Stimulated activated CD8-positive, alpha-beta memory T cell treated with anti-CD3 and anti-CD28 coated beads, Interleukin-15, amount 100 ng/mL, for 4 hours (primary cell): ENCODE measurements at regions not wholly inside any gene's neighbourhood (a gene's known extent, or its start where the extent isn't known, plus 50 kb on each side); places are given as distances from the start of the nearest gene placed in this dataset.
"Not testable (repeated sequence)": the region's sequence is repeated elsewhere in the genome, so short reads cannot be mapped to it uniquely, and the experiment has no call there.

ENCODE experiments used
- DNase-seq, 2 donors: peaks; one replicate each; pipeline ENCODE4 v3.0.0-alpha.2; 2020; ENCODE audit warnings: low read depth in 2 of 2

- no peak for DNase-seq
These were observed 1291.6 kb upstream of the GYPC start for GRCh38 chr2:125364192-125364983.

DNA sequence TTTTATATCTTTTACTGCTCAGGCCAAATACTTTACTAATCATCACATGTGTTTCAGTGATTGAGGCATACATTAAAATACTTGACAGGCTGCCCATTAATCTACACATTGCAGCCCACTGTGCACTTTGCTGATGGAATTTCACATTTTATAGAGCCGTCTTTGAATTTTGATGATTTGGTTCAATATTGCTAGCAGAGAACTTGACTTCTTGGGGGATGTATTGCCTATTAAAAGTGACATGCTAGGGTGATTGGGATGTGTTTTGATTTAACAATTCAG, 1291.0 kb upstream of the GYPC start:
- DNase-seq: no peak

GRCh38 chr2:125371867-125372266, 1284.1 kb upstream of the GYPC start:
- DNase-seq: no peak

- no peak for DNase-seq
These were observed 1282.7 kb upstream of the GYPC start for GRCh38 chr2:125373293-125373692.

DNA sequence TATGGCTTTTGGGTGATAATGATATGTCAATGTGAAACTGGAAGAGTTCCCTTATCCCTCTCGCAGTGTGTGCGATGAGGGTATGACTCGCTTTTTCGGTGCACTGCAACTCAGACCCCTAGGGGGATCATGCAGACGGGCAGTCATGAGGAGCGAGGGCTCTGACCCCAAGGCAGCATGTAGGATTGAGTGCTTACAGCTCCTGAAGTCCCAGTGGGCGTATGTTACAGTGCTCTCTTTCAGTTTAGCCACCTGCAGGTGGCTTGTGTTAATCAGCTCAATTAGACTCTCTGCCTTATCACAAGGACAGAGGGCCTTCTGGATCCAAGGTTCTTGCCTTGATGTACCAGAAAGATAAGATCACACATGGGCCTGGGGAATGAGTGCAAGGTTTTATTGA, 1269.9 kb upstream of the GYPC start:
- no peak for DNase-seq

GRCh38 chr2:125397535-125398251, 1258.3 kb upstream of the GYPC start:
- no peak for DNase-seq

DNA sequence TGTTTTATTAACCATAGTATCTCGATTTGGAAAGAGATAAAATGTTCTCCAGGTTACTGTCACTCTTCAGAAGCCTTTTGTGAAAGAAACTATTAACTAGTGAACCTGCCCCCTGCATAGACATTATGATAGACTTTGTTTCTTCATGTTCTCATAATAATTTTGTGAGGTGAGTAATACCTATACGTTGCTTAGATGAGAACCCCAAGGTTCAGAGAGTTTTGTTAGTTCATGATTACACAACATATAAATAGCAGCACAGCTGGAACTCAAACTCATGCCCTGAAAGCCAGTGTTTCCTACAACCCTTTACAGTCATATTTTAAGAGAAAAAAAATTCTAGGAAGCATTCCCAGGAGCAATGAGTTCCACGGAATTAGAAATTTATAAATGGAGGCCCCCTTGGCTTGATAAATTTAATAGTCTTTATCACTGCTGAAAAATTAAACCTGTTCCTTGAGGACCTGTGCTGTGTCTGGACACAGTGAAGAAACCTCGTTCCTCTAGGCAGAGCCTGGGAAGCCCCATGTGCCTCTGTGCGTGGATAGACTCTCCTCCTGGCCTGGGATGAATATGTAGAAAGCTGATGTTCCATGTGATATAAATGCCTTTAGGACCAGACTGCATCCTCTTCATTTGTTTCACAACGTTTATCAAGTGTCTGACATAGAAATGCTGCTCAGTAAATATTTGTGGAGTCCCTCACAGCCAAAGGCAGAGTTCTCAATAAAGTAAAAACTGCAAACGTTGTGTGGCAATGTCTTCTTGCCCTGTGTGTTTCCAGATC, 1257.0 kb upstream of the GYPC start:
- DNase-seq: no peak

DNA sequence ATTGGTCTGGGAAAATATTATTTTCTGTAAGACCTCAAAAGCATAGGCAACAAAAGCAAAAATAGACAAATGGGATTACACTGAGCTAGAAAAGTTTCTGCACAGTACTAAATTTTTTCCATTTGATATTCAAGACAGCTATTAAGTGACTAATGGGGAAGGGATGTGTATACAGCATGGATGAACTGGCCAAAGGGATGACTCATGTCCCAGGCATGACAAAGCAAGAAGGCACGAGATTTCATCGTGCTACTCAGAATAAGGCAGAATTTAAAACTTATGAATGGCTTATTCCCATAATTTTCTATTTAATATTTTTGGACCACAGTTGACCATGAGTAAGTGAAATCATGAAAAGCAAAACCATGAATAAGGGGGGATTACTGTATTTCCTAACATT, 1250.1 kb upstream of the GYPC start:
- DNase-seq: no peak

GRCh38 chr2:125408874-125409538, 1247.0 kb upstream of the GYPC start:
- DNase-seq: no peak

DNA sequence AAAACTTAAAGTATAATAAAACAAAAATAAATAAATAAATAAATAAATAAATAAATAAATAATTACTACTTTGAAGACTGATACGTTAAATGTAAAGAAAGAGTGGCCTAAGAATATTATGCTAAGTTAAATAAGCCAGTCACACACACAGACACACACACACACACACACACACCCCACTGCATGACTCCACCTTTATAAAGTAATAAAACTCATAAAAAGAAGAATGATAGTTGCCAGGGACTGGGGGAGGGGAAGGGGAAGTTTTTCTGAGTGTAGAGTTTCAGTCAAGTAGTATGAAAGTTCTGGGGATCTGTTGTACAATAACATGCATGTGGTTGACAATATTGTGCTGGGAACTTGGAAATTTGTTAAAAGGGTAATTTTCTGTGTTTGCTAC, 1237.5 kb upstream of the GYPC start:
- no peak for DNase-seq

DNA sequence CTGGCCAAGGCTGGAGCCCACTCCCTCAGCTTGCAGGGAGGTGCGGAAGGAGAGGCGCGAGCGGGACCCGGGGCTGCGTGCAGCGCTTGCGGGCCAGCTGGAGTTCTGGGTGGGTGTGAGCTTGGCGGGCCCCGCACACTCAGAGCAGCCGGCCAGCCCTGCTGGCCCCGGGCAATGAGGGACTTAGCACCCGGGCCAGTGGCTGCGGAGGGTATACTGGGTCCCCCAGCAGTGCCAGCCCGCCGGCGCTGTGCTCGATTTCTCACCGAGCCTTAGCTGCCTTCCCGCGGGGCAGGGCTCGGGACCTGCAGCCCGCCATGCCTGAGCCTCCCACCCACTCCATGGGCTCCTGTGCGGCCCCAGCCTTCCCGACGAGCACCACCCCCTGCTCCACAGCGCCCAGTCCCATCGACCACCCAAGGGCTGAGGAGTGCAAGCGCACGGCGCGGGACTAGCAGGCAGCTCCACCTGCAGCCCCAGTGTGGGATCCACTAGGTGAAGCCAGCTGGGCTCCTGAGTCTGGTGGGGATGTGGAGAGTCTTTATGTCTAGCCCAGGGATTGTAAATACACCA, 1233.7 kb upstream of the GYPC start:
- not testable (repeated sequence) for DNase-seq

DNA sequence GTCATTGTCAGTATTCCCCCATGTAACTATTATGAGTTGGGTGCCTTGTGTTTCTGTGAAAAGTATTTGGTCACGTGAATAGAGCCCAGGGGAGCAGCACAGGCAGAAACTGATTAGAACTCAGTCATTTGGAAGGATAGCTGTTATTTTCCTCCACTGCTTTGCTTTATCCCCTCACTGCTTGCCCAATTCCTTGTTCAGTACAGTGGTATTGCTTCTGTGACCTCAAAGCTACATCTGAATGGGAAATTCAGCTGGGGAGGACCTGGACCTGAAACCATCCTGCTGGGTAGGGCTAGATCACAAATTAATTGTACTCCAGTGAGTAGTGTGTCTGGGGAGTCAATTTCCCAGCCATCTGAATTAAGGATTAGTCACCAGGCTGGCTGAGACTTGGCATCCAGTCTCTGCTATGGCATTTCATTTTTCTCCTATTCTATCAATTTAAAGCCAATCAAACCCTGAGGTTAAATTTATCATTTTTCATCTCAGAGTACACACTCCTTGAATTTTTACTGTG, 1231.6 kb upstream of the GYPC start:
- no peak for DNase-seq

GRCh38 chr2:125427721-125428315, 1228.1 kb upstream of the GYPC start:
- no peak for DNase-seq

DNA sequence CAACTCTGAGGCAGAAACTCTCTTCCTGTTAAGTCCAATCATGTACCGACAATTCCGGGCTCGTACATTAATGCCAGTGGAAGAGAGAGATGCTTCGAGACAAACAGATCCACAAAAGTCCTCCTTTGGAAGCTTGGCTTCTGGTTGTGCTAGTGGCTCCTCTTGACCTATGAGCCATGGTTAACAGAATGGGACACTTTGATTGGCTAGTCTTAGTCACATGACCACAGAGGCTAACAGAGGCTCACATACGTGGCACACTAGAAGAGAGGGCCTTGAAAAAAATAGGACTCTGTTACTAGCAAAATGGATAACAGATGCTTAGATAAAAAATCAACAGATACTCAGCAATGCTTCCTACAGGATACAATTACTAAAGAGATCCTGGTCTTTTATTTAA, 1211.9 kb upstream of the GYPC start:
- DNase-seq: no peak

DNA sequence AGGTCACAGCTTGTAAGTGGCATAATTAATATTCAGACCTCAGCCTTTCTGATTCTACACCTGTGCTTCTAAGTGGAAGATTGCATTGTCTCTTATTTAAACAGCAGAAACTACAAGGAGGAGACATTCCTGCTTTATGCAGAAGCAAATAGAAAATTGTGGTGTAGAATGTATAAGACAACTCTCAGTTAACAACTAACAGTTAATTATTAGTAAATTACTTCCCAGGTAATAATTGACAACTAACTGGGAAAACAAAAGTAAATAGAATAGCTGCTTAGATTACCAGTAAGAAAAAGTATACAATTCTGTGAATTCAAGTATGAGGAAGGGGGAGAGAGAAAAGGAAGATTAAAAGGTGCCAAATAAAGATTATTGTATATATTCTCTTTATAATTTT, 1210.5 kb upstream of the GYPC start:
- DNase-seq: no peak

GRCh38 chr2:125450092-125450491, 1205.9 kb upstream of the GYPC start:
- no peak for DNase-seq

- DNase-seq: no peak
These were observed 1200.8 kb upstream of the GYPC start for GRCh38 chr2:125455110-125455509.

DNA sequence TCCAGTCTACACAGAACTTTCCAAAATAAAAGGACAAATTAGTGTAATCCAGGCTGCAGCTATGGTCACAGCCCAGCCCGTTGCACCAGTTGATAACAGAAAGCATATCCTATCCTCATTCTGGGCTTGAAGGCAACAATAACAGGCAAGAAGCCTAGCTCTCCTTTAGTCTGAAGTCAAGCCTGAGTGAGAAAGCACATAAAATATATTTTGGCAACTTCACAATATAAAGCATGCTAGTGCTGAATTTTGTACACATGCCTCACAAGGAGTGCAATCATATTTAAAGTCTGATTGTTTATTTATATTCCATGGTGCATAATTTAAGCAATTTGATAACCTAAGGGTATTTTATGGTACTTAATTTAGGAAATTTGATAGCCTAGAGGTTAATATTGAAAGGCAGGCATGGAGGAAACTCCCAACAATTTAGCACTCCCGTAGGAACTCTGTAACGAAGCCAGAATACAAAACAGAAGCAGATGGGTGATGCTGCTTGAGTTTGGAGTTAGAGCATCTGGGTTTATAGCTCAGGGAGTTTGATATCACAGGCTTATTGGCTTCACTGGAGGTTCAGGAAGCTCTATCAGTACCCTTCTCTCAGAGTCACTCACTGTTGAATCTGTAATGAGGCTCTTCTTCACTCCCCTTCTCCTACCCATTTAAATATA, 1199.1 kb upstream of the GYPC start:
- DNase-seq: no peak

DNA sequence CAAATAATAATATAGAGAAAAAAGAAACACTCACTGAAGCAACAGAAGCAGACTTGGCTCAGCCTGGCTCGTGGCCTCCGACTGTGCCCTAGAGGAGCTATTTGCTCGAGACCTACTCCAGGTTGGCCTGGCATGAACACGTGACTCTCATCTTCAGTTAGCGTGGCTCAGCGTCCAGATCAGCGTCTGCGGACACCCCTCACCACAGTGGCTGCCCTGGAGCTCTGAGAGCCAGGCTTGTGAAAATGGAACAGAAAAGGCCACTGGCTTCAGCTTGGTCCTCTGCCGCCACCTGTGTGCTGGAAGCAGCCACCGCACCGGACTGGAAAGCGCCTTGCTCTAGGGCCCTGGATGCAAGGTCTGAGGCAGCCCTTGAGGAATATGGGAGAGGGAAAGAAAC, 1184.0 kb upstream of the GYPC start:
- no peak for DNase-seq

DNA sequence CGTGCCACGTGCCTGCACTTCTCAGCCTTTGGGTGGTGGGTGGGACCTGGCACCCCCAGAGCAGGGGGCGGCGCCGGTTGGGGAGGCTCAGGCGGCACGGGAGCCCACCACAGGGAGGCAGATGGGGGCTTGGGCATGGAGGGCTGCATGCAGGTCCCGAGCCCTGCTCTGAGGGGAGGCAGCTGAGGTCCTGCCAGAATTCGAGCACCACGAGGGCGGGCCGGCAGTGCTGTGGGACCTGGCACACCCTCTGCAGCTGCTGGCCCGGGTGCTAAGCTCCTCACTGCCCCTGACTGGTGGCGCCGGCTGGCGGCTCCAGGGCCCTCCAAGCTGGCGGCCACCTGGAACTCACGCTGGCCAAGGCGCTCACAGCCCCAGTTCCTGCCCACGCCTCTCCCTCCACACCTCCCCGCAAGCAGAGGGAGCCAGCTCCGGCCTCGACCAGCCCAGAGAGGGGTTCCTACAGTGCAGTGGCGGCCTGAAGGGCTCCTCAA, 1176.8 kb upstream of the GYPC start:
- no peak for DNase-seq

GRCh38 chr2:125490308-125490707, 1165.7 kb upstream of the GYPC start:
- no peak for DNase-seq
